ENCODE measurements at regions not wholly inside any gene's neighbourhood (a gene's known extent, or its start where the extent isn't known, plus 50 kb on each side); places are given as distances from the start of the nearest gene placed in this dataset.

DNA sequence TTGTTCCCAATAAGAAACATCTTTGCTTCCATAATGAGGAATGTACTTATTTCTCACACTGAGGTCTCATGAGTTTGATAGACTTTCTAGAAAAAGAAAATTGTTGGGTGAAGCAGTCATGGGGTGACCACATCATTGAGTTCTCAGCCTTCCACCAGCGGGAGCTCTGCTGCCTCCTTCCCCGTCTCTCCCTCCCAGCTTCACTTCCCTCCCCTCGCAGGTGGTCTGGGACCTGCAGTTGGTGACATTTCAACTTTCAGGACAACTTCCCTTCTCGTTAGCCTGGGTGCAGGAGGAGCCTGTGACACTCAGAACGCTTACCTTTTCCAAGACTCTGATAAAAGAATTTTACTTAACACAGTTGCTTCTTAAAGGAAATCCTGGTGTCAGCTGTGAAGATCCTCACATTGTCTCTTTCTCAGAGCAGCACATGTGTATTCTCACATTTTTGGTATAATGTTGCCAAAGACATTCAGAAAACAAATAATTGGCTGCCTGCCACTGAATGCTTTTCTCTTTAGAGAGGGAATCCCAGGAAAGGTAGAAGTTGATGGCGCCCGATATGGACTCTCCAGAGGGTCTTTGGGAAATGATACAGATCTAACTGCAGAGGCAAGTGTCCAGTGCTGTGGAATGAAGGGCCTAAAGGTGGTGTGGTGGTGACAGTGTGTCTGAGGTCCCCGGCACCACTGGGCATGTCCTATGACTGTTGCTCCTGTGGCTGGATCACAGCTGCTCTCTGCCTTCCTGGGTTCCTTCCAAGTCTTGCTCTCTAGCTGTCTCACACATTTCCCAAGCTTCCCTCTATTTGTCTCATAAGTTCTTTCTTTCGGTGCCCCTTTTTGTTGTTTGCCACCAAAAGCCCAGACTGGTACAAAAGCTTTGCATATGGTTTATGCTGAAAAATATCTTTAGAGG, 238.1 kb downstream of the GAS1 start:
- TF ChIP-seq, protein P1, sequence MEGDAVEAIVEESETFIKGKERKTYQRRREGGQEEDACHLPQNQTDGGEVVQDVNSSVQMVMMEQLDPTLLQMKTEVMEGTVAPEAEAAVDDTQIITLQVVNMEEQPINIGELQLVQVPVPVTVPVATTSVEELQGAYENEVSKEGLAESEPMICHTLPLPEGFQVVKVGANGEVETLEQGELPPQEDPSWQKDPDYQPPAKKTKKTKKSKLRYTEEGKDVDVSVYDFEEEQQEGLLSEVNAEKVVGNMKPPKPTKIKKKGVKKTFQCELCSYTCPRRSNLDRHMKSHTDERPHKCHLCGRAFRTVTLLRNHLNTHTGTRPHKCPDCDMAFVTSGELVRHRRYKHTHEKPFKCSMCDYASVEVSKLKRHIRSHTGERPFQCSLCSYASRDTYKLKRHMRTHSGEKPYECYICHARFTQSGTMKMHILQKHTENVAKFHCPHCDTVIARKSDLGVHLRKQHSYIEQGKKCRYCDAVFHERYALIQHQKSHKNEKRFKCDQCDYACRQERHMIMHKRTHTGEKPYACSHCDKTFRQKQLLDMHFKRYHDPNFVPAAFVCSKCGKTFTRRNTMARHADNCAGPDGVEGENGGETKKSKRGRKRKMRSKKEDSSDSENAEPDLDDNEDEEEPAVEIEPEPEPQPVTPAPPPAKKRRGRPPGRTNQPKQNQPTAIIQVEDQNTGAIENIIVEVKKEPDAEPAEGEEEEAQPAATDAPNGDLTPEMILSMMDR (conservative IDR thresholded peaks at IDR 0.05 in 1 of 2, IDR thresholded peaks at IDR 0.05 in 1 of 2; ENCODE audit: low read depth in 1 of 2, low read length in 2 of 2), result no peak
- no peak for TF ChIP-seq EZH2 (IDR thresholded peaks at IDR 0.05; ENCODE audit: low read length, missing control alignments)

Data from fibroblast of lung (primary cell).